Astrocyte of the cerebellum (primary cell): ENCODE measurements at regions not wholly inside any gene's neighbourhood (a gene's known extent, or its start where the extent isn't known, plus 50 kb on each side); places are given as distances from the start of the nearest gene placed in this dataset.

Experiments used
- DNase-seq: peaks from one replicate; pipeline ENCODE4 v3.0.0-alpha.2; 2011; ENCODE audit warnings: low read depth
- H3K4me3 ChIP-seq: 2 replicates; pipeline ENCODE4 v1.5.1; 2011; ENCODE audit warnings: mild to moderate bottlenecking, low read depth, low read length, moderate library complexity
- in situ Hi-C: cut with HindIII; loops from 2 replicates; pipeline ENCODE4 v1.10.0; 2017; ENCODE audit warnings: low sequenced_read_pairs
- TF ChIP-seq, protein P1 (sequence below): IDR thresholded peaks from 2 replicates; pipeline ENCODE4 v1.5.1; 2012; ENCODE audit warnings: low read length, low read depth, moderate library complexity, mild to moderate bottlenecking; ENCODE audit errors: missing control alignments

DNA sequence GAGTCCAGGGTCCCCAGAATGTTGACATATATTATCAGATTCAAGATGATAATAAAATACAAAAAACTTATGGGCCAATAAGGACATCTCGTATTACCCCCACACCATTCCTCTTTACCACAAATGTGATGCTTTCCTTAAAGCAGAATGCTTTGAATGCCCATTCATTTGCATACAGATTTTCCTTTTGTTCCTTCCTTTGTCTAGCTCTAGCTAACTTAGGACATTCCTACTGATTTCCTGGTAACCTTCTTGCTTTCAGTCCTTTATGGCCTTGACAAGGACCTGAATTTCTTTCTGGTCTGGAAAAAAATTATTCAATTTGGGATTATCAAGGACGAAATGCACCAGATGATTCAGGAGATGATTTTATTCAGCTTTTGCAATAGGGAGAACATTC, 304.0 kb downstream of the TMEM114 start:
- no peak overlapping the region for H3K4me3 ChIP-seq
- in situ Hi-C loops, result no loop called here
- DNase-seq, result no peak
- TF ChIP-seq, protein P1, sequence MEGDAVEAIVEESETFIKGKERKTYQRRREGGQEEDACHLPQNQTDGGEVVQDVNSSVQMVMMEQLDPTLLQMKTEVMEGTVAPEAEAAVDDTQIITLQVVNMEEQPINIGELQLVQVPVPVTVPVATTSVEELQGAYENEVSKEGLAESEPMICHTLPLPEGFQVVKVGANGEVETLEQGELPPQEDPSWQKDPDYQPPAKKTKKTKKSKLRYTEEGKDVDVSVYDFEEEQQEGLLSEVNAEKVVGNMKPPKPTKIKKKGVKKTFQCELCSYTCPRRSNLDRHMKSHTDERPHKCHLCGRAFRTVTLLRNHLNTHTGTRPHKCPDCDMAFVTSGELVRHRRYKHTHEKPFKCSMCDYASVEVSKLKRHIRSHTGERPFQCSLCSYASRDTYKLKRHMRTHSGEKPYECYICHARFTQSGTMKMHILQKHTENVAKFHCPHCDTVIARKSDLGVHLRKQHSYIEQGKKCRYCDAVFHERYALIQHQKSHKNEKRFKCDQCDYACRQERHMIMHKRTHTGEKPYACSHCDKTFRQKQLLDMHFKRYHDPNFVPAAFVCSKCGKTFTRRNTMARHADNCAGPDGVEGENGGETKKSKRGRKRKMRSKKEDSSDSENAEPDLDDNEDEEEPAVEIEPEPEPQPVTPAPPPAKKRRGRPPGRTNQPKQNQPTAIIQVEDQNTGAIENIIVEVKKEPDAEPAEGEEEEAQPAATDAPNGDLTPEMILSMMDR, result no peak

DNA sequence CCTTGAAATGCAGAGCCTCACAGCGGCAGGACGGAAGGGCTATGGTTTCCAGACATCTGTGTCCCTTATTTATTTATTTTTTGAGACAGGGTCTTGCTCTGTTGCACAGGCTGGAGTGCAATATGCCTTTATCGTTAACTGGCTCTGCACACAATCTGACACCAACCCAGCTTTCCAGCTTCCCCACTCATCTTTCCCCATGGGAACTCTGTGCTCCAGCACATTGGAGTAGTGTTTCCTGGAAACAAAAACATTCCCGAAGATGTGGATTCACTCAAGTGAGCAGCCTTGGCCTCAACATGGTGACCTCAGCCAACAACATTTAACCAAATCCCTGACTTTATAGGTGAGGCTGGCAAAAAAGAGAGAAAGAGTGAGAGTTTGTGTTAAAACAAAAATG, 307.1 kb downstream of the TMEM114 start:
- no peak overlapping the region for H3K4me3 ChIP-seq
- DNase-seq, result no peak
- TF ChIP-seq, protein P1, result no peak
- in situ Hi-C loops, result no loop called here

DNA sequence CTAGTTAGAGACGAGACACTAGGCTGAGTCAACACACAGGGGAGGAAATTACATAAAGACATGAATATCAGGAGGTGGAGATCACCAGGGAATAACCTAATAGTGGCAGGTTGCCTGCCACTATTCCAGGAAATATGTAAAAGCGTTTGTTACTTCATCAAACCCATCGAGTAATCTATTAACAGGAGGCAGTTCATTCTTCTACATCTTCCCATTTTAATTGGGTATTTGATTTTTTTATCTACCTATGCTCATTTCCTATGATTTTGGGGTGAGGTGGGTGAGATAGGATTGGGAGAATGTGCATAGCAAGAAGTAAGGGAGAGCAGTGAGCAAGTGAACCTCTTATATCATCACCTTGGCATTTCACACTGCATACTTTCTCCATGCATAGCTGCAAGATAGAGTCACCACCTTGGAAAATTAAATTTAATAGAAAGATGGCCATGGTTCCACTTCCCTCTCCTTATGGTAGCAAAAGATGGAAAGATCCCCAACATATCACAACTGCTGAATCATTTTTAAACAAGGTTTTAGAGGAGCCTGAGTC, 312.2 kb downstream of the TMEM114 start:
- TF ChIP-seq, protein P1, result no peak
- DNase-seq, result no peak
- in situ Hi-C loops, result no loop called here
- H3K4me3 ChIP-seq, result no peak overlapping the region

DNA sequence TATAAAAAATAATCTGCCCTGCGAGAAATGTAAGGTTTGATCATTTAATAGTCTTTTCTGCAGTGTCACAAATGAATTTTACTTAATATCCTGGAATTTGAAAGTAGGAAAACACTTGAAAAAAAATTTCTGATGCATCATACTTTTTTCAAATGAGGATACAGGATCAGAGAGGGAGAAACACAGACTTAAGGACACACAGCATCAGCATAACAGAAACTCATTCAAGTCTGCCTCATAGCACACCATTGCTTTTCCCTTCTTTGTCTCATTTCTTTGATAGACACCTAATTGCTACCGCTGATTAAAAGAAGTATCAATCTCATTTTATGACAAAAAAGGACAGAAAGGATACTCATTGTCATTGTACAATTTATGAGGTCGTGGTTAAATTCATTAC, 319.0 kb downstream of the TMEM114 start:
- no peak for DNase-seq
- no peak overlapping the region for H3K4me3 ChIP-seq
- in situ Hi-C loops, result no loop called here
- TF ChIP-seq, protein P1, result no peak

DNA sequence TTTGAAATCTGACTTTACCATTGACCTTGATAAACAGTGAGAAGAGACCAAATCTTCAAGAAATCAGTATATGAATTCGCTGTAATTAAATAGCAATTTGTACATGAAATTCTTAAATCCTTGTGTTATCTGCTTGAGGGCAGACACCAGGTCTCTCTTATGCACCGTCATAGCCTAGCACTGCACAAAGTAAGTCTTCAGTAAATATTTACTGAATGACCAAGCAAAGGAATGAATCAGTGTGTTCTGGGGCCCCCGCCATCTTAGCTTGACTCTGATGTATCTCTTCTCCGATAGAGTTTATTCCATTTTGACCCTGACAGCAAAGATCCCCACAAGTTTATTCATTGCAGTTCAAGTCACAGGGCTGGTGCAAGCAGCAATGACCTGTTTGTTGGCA, 328.0 kb downstream of the TMEM114 start:
- in situ Hi-C loops, result no loop called here
- TF ChIP-seq, protein P1, result no peak
- no peak overlapping the region for H3K4me3 ChIP-seq
- no peak for DNase-seq

DNA sequence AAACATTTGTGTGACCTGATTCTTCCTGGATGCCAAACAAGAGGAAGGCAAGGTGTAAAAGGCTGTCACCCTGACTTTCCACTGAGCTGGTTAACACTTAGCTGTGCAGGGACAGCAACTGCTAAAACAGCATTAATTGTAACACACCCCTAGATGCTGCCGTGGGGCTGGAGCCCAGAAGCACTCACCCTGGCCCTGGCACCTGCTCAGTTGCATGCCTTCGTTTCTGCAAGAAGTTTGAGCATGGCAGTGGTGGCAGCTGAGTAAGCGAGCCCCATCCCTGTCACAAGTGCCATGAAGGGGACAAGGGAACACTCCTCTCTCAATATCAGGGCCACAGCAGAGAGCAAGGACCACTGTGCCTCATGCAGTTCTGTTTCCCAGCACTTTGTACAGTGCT, 330.2 kb downstream of the TMEM114 start:
- TF ChIP-seq, protein P1, result no peak
- no peak overlapping the region for H3K4me3 ChIP-seq
- no peak for DNase-seq
- in situ Hi-C loops, result no loop called here

DNA sequence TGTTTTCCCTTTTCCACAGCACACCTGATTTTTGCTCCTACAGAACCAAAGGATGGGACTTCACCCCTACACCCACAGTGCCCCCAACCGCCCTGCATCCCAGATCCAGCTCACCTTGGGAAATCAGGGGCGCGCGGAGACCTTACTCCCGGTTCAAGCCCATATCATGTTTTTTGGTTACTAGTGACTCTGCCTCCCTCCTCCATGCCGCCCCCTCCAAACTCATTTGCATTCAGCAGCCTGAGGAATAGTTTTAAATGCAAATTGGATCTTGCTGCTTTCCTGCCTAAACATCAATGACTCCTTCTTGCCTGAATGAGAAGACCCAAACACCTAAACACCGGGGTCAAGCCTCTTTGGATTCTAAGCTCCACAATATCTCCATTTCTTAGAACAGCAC, 331.8 kb downstream of the TMEM114 start:
- DNase-seq, result no peak
- H3K4me3 ChIP-seq, result no peak overlapping the region
- TF ChIP-seq, protein P1, result no peak
- in situ Hi-C loops, result no loop called here
